Lower lobe of right lung (tissue), 2 donors: ENCODE measurements at regions not wholly inside any gene's neighbourhood (a gene's known extent, or its start where the extent isn't known, plus 50 kb on each side); places are given as distances from the start of the nearest gene placed in this dataset.

ENCODE experiments used
- ATAC-seq, 2 donors: fragments of 200-7000 bp; cut with Tn5 transposase; one replicate each; pipeline ENCODE4 v1.9.1; 2020 to 2022; ENCODE audit warnings: mild to moderate bottlenecking in 2 of 2, moderate library complexity in 2 of 2
- DNase-seq: peaks from one replicate; pipeline ENCODE4 v3.0.0-alpha.2; 2020
- H3K27ac ChIP-seq: fragments of 200-600 bp; one replicate; pipeline ENCODE4 v1.8.0; 2022
- H3K27me3 ChIP-seq: fragments of 200-600 bp; one replicate; pipeline ENCODE4 v1.8.0; 2022; ENCODE audit warnings: low read depth
- H3K36me3 ChIP-seq: fragments of 200-600 bp; one replicate; pipeline ENCODE4 v1.8.0; 2022; ENCODE audit warnings: mild to moderate bottlenecking
- H3K4me1 ChIP-seq: fragments of 200-600 bp; one replicate; pipeline ENCODE4 v1.8.0; 2022
- H3K4me3 ChIP-seq: fragments of 200-600 bp; one replicate; pipeline ENCODE4 v1.8.0; 2022; ENCODE audit warnings: mild to moderate bottlenecking
- H3K9me3 ChIP-seq: fragments of 200-600 bp; one replicate; pipeline ENCODE4 v1.8.0; 2022
- intact Hi-C: fragments of 100-400 bp; cut with DNase I; formaldehyde crosslinking; loops from one replicate; pipeline ENCODE4 v1.11.0; 2022
- TF ChIP-seq, protein P1 (sequence below): fragments of 200-600 bp; IDR thresholded peaks from one replicate; pipeline ENCODE4 v1.8.0; 2022; ENCODE audit warnings: antibody characterized with exemption, mild to moderate bottlenecking
- donor health status: DM: no; HTN: yes; CAD: no; lungs with severe emphysema.

DNA sequence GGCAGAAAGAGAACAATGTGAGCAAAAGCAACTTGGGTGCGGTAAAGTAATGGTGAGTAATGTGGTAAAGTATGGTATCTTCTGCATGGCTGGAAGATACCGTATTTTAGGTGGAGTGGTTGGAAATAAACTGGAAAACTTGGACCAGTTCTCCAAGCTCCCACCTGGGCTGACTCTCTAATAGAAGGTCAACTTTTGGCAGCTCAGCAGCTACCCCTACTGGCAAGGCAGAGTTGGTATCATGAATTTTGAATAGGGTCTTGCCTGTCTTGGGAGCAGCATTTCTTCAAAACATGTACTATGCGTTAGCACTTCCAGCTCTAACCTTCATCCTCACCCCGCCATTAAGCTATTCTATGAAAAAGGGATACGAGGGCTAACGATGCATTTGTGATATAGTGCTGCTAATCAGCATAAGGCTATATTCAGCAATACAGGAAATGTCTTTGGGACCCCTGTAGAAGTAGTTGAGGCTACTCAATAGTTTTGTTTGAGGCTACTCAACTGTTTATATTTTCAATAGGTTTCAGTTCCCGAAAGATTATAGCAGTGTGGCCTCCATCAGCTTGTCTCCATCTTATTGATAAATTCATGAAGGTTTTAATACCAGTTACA lies 276.3 kb upstream of the FAR2 start:
- no peak for DNase-seq
- H3K4me3 ChIP-seq: no peak overlapping the region
- TF ChIP-seq, protein P1, sequence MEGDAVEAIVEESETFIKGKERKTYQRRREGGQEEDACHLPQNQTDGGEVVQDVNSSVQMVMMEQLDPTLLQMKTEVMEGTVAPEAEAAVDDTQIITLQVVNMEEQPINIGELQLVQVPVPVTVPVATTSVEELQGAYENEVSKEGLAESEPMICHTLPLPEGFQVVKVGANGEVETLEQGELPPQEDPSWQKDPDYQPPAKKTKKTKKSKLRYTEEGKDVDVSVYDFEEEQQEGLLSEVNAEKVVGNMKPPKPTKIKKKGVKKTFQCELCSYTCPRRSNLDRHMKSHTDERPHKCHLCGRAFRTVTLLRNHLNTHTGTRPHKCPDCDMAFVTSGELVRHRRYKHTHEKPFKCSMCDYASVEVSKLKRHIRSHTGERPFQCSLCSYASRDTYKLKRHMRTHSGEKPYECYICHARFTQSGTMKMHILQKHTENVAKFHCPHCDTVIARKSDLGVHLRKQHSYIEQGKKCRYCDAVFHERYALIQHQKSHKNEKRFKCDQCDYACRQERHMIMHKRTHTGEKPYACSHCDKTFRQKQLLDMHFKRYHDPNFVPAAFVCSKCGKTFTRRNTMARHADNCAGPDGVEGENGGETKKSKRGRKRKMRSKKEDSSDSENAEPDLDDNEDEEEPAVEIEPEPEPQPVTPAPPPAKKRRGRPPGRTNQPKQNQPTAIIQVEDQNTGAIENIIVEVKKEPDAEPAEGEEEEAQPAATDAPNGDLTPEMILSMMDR: peak; percentile 60
- H3K36me3 ChIP-seq: no peaks in the 10 kb centered on the region
- ATAC-seq: peak; percentile 47 to 51
- intact Hi-C loops: no loop called here
- H3K27ac ChIP-seq: no peak overlapping the region
- H3K27me3 ChIP-seq: no peaks in the 10 kb centered on the region
- H3K4me1 ChIP-seq: peaks cover 5% of the 10 kb centered on the region
- H3K9me3 ChIP-seq: no peaks in the 10 kb centered on the region

DNA sequence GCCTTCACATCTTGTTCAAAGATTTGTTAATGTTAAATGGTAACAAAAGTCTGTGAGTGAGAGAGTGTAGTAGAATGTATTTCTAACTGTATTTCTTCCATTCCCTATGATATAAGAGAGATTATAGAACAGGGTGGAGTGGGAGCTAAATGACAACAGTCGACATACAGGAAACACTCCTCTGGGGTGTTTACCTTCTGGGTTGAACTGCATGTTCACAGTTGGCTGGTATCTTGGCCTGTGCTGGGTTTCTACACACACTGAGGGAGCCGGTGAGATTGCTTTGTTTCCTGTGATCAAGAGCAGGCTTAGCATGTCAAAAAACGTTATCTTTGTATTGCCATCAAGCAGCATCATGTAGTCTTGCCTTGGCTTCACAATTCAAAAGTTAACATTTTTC lies 274.3 kb upstream of the FAR2 start:
- Histone ChIP-seq H3K4me3 (no peak overlapping the region), H3K9me3 (no peaks in the 10 kb centered on the region), H3K27me3 (no peaks in the 10 kb centered on the region), H3K36me3 (no peaks in the 10 kb centered on the region), H3K27ac (no peak overlapping the region), H3K4me1 (peaks cover 5% of the 10 kb centered on the region)
- intact Hi-C loops: no loop called here
- TF ChIP-seq, protein P1: no peak
- no peak for ATAC-seq
- DNase-seq: no peak

- Histone ChIP-seq H3K27ac (no peak overlapping the region), H3K36me3 (no peaks in the 10 kb centered on the region), H3K27me3 (no peaks in the 10 kb centered on the region), H3K4me1 (peaks cover under 1% of the 10 kb centered on the region), H3K4me3 (no peak overlapping the region), H3K9me3 (no peaks in the 10 kb centered on the region)
- intact Hi-C loops: no loop called here
- DNase-seq: no peak
- ATAC-seq: no peak
- TF ChIP-seq, protein P1: no peak
Measured at GRCh38 chr12:28876196-28876798, 272.8 kb upstream of the FAR2 start.

DNA sequence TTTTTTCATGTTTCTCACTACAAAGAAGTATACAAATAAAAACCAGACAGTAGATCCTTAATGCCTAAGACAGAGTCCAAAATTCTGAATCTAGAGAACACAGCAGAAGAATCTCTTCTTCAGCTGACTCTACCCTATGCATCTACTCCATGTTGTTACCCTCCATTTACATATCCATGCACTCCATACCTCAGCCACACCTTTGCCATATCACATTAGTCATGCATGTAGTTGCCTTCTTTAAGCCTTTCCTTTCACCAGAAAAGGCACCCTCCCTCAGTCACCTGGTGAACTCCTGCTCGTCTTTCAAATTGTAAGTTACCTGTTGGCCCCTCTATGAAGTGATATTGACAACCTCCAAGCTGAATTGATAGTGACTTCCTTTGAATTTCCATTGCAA lies 271.2 kb upstream of the FAR2 start:
- Histone ChIP-seq H3K4me1 (no peaks in the 10 kb centered on the region), H3K36me3 (no peaks in the 10 kb centered on the region), H3K4me3 (no peak overlapping the region), H3K9me3 (no peaks in the 10 kb centered on the region), H3K27me3 (no peaks in the 10 kb centered on the region), H3K27ac (no peak overlapping the region)
- TF ChIP-seq, protein P1: no peak
- ATAC-seq: no peak
- no peak for DNase-seq
- intact Hi-C loops: no loop called here

GRCh38 chr12:28878629-28879028 lies 270.4 kb upstream of the FAR2 start:
- Histone ChIP-seq H3K4me3 (no peak overlapping the region), H3K9me3 (no peaks in the 10 kb centered on the region), H3K27ac (no peak overlapping the region), H3K27me3 (no peaks in the 10 kb centered on the region), H3K4me1 (no peaks in the 10 kb centered on the region), H3K36me3 (no peaks in the 10 kb centered on the region)
- TF ChIP-seq, protein P1: no peak
- DNase-seq: no peak
- no peak for ATAC-seq
- intact Hi-C loops: no loop called here
